ENCODE measurements at regions not wholly inside any gene's neighbourhood (a gene's known extent, or its start where the extent isn't known, plus 50 kb on each side); places are given as distances from the start of the nearest gene placed in this dataset.

- TF ChIP-seq TCF4 (CRISPR knock-in tag; IDR thresholded peaks at IDR 0.05; ENCODE audit: borderline replicate concordance) (no peak), POU6F1 (CRISPR knock-in tag; IDR thresholded peaks at IDR 0.05; ENCODE audit: borderline replicate concordance, low read depth) (no peak), ZC3H10 (CRISPR knock-in tag; IDR thresholded peaks at IDR 0.05) (no peak), ESRRG (CRISPR knock-in tag; IDR thresholded peaks at IDR 0.05) (no peak), BACH2 (CRISPR knock-in tag; IDR thresholded peaks at IDR 0.05; ENCODE audit: borderline replicate concordance) (no peak), ZFP30 (CRISPR knock-in tag; IDR thresholded peaks at IDR 0.05) (no peak), ZFP3 (CRISPR knock-in tag; IDR thresholded peaks at IDR 0.05) (no peak), ARNTL (CRISPR knock-in tag; IDR thresholded peaks at IDR 0.05; ENCODE audit: borderline replicate concordance, low read depth) (no peak), ZNF70 (CRISPR knock-in tag; IDR thresholded peaks at IDR 0.05) (no peak), ZNF565 (CRISPR knock-in tag; conservative IDR thresholded peaks at IDR 0.05; ENCODE audit: low read depth) (no peak), PPARA (CRISPR knock-in tag; IDR thresholded peaks at IDR 0.05; ENCODE audit: borderline replicate concordance) (no peak), RARB (CRISPR knock-in tag; IDR thresholded peaks at IDR 0.05) (no peak), ISL1 (CRISPR knock-in tag; IDR thresholded peaks at IDR 0.05) (no peak), SNAI2 (CRISPR knock-in tag; IDR thresholded peaks at IDR 0.05) (no peak)
- TF ChIP-seq, protein P1, sequence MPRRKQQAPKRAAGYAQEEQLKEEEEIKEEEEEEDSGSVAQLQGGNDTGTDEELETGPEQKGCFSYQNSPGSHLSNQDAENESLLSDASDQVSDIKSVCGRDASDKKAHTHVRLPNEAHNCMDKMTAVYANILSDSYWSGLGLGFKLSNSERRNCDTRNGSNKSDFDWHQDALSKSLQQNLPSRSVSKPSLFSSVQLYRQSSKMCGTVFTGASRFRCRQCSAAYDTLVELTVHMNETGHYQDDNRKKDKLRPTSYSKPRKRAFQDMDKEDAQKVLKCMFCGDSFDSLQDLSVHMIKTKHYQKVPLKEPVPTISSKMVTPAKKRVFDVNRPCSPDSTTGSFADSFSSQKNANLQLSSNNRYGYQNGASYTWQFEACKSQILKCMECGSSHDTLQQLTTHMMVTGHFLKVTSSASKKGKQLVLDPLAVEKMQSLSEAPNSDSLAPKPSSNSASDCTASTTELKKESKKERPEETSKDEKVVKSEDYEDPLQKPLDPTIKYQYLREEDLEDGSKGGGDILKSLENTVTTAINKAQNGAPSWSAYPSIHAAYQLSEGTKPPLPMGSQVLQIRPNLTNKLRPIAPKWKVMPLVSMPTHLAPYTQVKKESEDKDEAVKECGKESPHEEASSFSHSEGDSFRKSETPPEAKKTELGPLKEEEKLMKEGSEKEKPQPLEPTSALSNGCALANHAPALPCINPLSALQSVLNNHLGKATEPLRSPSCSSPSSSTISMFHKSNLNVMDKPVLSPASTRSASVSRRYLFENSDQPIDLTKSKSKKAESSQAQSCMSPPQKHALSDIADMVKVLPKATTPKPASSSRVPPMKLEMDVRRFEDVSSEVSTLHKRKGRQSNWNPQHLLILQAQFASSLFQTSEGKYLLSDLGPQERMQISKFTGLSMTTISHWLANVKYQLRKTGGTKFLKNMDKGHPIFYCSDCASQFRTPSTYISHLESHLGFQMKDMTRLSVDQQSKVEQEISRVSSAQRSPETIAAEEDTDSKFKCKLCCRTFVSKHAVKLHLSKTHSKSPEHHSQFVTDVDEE (CRISPR knock-in tag; IDR thresholded peaks at IDR 0.05), result no peak
- ATAC-seq, result no peak
Observed at GRCh38 chrX:22534643-22535042, 261.9 kb downstream of the CBLL2 start.

GRCh38 chrX:22536746-22537304, 264.1 kb downstream of the CBLL2 start:
- no peak for ATAC-seq
- TF ChIP-seq ZFP30 (CRISPR knock-in tag; IDR thresholded peaks at IDR 0.05) (no peak), ZNF8 (CRISPR knock-in tag; IDR thresholded peaks at IDR 0.05) (no peak), BACH2 (CRISPR knock-in tag; IDR thresholded peaks at IDR 0.05; ENCODE audit: borderline replicate concordance) (no peak), TCF4 (CRISPR knock-in tag; IDR thresholded peaks at IDR 0.05; ENCODE audit: borderline replicate concordance) (no peak), ZC3H10 (CRISPR knock-in tag; IDR thresholded peaks at IDR 0.05) (no peak), ZNF565 (CRISPR knock-in tag; conservative IDR thresholded peaks at IDR 0.05; ENCODE audit: low read depth) (no peak), SNAI2 (CRISPR knock-in tag; IDR thresholded peaks at IDR 0.05) (no peak), OSR1 (CRISPR knock-in tag; IDR thresholded peaks at IDR 0.05) (no peak), ZNF70 (CRISPR knock-in tag; IDR thresholded peaks at IDR 0.05) (no peak), ISL1 (CRISPR knock-in tag; IDR thresholded peaks at IDR 0.05) (no peak), RARB (CRISPR knock-in tag; IDR thresholded peaks at IDR 0.05) (no peak), PPARA (CRISPR knock-in tag; IDR thresholded peaks at IDR 0.05; ENCODE audit: borderline replicate concordance) (no peak), POU6F1 (CRISPR knock-in tag; IDR thresholded peaks at IDR 0.05; ENCODE audit: borderline replicate concordance, low read depth) (no peak), CREB5 (CRISPR knock-in tag; IDR thresholded peaks at IDR 0.05; ENCODE audit: low read depth) (no peak)
- TF ChIP-seq, protein P1 (CRISPR knock-in tag; IDR thresholded peaks at IDR 0.05), result no peak

GRCh38 chrX:22538580-22538979, 265.9 kb downstream of the CBLL2 start:
- no peak for TF ChIP-seq ESRRG (CRISPR knock-in tag; IDR thresholded peaks at IDR 0.05)
- TF ChIP-seq ZNF8 (CRISPR knock-in tag; IDR thresholded peaks at IDR 0.05), result no peak
- no peak for TF ChIP-seq TCF4 (CRISPR knock-in tag; IDR thresholded peaks at IDR 0.05; ENCODE audit: borderline replicate concordance)
- TF ChIP-seq ISL1 (CRISPR knock-in tag; IDR thresholded peaks at IDR 0.05), result no peak
- ATAC-seq, result no peak
